ENCODE measurements at regions not wholly inside any gene's neighbourhood (a gene's known extent, or its start where the extent isn't known, plus 50 kb on each side); places are given as distances from the start of the nearest gene placed in this dataset.

DNA sequence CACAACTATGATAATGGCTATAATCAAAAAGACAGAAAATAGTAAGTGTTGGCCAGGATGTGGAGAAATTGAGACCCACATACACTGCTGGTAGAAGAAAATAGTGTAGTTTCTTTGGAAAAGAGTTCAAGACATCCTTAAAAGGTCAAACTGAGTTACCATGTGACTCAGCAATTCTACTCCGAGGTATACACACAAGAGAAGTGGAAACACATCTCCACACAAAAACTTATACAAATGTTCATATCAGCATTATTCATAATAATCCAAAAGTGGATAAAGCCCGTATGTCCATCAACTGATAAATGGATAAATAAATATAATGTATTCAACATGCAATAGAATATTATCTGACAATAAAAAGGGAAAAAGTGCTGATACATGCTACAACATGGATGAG lies 532.2 kb downstream of the NR2F1-AS1 start:
- DNase-seq = no peak

DNA sequence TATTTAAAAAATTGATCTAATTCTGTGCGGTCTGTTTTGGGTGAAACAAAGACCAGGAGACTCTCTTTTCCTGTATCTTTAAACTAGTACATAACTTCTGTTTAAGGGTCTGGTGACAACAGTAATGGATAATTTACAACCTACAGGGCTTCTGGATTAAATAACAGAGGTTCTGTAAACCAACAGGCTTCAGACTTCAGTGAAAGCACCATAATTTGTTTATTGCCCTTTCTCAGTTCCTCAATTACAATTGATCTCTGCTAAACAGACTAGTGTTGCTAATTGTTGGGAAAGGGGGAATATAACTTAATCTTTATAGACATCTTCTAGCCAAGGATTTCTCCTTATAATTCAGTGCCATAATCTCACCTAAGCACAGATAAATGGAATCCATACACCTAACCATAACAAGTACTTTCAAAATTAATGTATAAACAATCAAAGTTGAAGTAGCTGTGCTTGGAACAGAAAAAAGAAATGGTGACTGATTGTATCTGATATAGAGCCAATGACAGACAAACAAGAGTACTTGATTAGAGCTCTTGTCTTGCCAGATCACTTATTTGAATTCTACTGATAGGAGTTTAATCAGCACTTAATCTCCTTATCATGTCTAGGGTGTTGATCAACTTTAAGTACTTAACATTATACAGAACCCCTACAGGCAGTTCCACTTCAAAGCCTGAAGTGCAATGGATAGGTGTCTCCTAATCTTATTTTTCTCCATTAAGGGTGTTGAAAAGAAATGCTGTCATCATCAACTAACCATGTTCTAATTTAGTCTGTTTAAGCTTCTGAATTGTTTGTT lies 536.0 kb downstream of the NR2F1-AS1 start:
- no peak for DNase-seq

- no peak for DNase-seq
These were observed 541.1 kb downstream of the NR2F1-AS1 start for GRCh38 chr5:93039888-93040287.

DNA sequence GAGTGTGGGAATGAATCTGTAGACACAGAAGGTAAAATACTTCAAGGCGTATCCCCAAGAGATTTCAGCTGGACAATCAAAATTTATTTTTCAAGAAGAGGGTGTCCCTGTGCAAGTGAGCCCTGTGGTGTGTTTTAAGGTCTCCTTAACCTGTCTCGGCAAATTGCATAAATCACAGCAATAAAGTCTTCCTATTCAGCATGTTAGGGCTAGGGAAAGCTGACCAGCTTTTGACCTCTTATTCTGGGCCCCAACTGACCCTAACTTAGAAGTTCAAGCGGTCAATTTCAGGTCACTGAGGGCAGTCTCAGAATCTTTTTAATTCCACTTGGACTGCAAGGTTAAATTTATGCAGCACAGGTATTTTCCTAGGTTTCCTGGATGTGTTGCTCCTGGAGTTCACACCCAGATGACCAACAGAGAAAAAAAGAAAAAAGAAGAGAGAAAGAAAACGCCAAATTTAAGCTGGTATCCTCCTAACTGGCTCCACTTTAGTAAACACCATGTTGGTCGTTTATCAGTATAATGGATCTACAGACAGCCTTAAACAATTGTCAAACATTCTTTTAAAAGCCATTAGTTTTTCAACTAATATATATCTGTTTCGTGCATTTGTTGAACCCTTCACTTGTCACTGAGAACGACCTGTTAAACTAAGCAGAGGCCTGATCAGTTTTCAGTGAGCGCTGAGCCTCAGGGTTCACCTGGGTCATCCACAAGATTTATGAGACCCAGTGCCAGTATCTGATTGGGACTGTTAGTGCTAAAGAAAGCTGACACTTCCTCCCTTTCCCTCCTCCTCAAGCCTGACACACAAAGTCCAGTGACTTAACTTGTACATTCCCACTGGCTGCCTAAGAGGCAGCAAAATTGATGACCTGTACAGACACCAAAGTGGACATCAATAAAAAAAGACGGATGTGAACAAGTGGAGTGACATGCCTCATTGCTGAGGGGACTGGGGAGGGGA lies 546.1 kb downstream of the NR2F1-AS1 start:
- DNase-seq = no peak

DNA sequence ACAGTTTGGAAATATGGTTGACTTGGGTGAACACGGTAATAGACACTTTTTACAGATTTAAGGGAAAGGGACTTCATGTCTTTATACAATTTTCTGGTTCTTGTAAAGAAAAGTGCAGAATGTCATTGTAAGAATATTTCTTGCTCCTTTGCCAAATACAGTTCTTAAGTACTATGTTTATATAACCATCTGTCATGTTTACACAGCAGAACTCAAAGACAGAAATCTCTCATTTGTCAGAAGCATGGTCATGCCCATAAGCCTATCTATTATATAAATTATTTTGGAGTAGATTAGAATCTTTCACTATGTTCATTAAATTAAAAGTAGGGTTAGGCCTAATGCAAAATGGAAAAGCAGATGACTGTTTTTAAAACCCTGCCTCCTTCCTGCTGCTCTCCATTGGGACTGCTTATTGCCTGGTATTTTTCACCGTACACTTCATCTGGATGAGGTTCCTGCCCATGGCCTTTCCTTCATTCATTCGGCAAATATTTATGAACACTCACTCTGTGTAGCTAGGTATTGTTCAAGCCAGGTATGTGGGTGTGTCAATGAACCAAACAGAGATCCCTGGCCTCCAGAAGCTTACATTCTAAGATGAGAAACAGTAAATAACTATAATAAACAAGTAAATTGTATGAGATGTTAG lies 558.1 kb downstream of the NR2F1-AS1 start:
- DNase-seq = no peak

DNA sequence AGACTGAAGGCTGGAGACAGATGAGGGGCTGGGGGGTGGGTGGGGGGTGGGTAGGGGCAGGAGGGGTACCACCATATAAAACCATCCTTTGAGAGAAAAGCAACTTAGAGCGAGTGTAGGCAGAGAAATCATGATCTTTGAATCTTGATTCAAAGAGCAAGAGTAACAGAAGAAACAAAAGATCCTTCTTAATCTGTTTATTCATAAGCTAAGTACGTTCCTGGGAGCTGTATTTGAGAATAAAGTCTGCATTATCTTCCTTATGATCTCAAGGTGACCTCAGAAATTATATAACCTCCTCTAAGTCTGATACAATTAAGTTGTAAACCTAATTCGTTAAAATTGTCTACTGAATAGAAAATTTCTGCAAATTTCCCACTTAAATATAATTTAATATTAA lies 558.8 kb downstream of the NR2F1-AS1 start:
- no peak for DNase-seq

DNA sequence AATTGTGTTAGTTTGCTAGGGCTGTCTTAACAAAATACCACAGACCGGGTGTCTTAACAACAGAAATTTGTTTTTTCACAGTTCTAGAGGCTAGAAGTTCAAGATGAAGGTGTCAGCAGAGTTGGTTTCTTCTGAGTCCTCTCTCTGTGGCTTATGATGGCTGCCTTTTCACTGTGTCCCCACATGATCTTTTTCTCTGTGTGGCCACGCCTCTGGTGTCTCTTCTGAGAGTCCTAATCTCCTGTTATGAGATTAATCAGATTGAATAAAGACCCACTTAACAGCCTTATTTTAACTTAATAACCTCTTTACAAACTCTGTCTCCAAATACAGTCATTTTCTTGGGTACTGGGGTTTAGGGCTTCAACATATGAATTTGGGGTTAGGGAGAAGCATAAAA lies 561.1 kb downstream of the NR2F1-AS1 start:
- no peak for DNase-seq

DNA sequence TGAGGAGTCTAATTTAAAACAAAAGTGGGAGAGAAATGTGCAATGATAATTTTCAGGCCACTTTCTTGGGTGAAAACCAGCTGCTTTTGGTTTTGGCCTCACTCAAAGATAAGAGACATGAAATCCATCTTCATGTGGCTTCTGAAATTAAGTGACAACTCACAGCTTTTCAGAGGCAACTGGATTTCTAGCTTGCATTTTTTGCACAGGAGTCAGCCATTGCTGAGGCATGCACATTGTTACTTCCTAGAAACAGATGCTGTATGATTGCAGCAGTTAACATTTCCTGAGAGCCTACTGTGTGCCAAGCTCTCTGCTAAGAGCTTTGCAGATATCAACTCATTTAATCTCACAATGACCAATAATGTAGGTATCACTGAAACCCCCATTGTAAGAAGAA lies 562.6 kb downstream of the NR2F1-AS1 start:
- DNase-seq = no peak

DNA sequence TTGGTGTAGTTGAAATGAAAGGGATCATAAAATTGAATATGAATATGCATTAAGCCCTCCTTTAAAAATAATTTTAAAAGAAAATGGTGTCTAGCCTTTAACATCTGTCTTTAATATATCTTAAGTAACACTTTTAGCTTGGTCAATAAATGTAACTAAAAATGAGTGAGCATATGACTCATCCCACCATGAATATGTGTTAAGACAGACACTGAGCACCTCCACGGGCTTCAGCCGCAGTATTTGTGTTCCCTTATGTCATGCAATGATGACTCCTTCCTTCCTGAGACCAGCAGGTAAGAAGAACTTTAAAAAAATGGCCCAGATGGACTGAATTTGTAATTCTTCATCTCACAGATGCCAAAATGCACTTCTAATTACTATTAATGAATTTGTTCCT lies 563.2 kb downstream of the NR2F1-AS1 start:
- no peak for DNase-seq

GRCh38 chr5:93017376-93017775 lies 563.6 kb downstream of the NR2F1-AS1 start:
- no peak for DNase-seq

DNA sequence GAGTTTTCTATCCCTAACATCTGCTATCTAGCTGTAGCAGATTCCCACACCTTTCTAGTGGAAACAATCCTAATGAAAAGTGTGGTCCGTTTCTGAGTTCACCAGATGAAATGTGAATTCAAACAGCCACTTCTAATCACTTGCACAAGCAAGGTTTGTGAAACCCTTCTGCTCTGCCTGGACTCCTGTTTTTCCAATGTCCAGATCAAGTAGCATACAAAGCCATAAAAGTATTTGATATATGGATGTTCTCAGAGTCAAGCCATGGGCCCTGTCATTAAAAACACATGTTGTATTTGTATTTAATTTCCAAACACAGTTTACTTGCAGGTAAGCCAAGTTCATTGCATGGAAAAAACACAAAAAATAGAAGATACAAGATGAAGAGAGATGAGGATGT lies 570.4 kb downstream of the NR2F1-AS1 start:
- no peak for DNase-seq

DNA sequence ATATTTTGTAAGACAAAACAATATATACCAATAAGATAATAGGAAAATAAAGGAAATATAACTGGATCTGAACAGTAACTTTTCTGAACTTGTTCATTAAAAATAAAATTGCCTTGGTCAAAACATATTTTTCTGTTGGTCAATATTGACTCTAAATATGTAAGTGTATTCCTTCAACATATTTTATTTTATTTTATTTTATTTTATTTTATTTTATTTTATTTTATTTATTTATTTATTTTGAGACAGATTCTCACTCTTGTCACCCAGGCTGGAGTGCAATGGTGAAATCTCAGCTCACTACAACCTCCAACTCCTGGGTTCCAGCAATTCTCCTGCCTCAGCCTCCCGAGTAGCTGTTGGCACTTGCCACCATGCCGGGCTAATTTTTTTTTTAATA lies 571.0 kb downstream of the NR2F1-AS1 start:
- no peak for DNase-seq

- DNase-seq = no peak
These were observed 572.4 kb downstream of the NR2F1-AS1 start for GRCh38 chr5:93008502-93009207.

GRCh38 chr5:93006915-93007314 lies 574.1 kb downstream of the NR2F1-AS1 start:
- no peak for DNase-seq

- DNase-seq = no peak
These were observed 582.6 kb downstream of the NR2F1-AS1 start for GRCh38 chr5:92998456-92998855.

DNA sequence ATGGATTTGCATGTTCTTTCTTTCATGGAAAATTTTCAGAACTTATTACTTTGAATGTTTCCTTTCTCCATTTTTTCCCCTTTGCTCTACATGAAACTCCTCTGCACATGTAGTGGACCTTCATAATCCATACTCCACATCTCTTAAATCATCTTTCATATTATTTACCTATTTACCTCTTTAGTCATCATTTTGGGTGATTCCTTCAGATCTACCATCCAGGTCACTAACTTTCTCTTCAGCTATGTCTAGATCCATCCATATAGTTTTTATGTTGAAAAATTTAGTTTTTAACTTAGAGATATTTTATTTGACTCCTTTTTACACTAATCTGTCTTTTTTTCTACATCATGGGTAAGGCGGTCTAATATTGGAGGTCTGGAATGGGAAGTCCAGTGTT lies 586.6 kb downstream of the NR2F1-AS1 start:
- DNase-seq = no peak

- no peak for DNase-seq
These were observed 588.9 kb downstream of the NR2F1-AS1 start for GRCh38 chr5:92992073-92992472.

GRCh38 chr5:92991581-92992067 lies 589.4 kb downstream of the NR2F1-AS1 start:
- no peak for DNase-seq

GRCh38 chr5:92990771-92991170 lies 590.2 kb downstream of the NR2F1-AS1 start:
- no peak for DNase-seq

GRCh38 chr5:92981001-92981400 lies 600.0 kb downstream of the NR2F1-AS1 start:
- no peak for DNase-seq

DNA sequence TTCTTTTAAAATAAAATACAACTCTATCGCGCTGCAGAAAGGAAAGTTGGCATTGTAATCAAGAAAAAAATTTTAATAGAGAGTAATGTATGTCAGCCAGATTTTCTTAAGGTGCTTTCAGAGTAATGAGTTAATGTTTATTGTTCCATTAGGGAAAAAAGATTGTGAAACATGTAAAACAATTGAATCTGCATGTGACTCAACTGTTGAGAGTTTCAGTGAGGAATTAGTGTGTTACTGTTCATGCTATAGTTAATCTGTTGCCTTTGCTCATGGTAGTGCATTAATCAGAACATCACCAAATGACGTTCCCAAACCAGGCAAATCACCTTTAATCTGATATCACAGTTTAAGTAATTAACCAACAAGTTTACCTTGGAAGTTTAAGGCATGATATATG lies 600.5 kb downstream of the NR2F1-AS1 start:
- DNase-seq = no peak

GRCh38 chr5:92979716-92980115 lies 601.3 kb downstream of the NR2F1-AS1 start:
- no peak for DNase-seq
